ENCODE measurements at regions not wholly inside any gene's neighbourhood (a gene's known extent, or its start where the extent isn't known, plus 50 kb on each side); places are given as distances from the start of the nearest gene placed in this dataset.

GRCh38 chr5:4361753-4362152 lies 766.1 kb downstream of the IRX1 start:
- whole genome bisulfite sequencing, 2 experiments = 86 to 93% methylated on average over 2 to 3 of the region's 3 CpGs
- no peak overlapping the region for H3K4me3 ChIP-seq (ENCODE audit: insufficient read depth, low read depth, low read length)
- H3K36me3 ChIP-seq (ENCODE audit: control insufficient read depth, insufficient read depth, low read length) = no peaks in the 10 kb centered on the region
- H3K4me1 ChIP-seq (ENCODE audit: control insufficient read depth, insufficient read depth, low read length) = no peaks in the 10 kb centered on the region
- no peak overlapping the region for H3K27ac ChIP-seq (ENCODE audit: insufficient read depth, low read depth, low read length, poor library complexity, severe bottlenecking)
- H3K9me3 ChIP-seq (ENCODE audit: control insufficient read depth, low read length) = no peaks in the 10 kb centered on the region
- H3K27me3 ChIP-seq (ENCODE audit: control insufficient read depth, insufficient read depth, low read length, poor library complexity, severe bottlenecking) = no peaks in the 10 kb centered on the region

- H3K9me3 ChIP-seq (ENCODE audit: control insufficient read depth, low read length) = no peaks in the 10 kb centered on the region
- WGBS, 2 experiments = 88 to 90% methylated on average over 2 of the region's 2 CpGs
- no peaks in the 10 kb centered on the region for H3K4me1 ChIP-seq (ENCODE audit: control insufficient read depth, insufficient read depth, low read length)
- H3K27ac ChIP-seq (ENCODE audit: insufficient read depth, low read depth, low read length, poor library complexity, severe bottlenecking) = no peak overlapping the region
- no peak overlapping the region for H3K4me3 ChIP-seq (ENCODE audit: insufficient read depth, low read depth, low read length)
- H3K27me3 ChIP-seq (ENCODE audit: control insufficient read depth, insufficient read depth, low read length, poor library complexity, severe bottlenecking) = no peaks in the 10 kb centered on the region
- H3K36me3 ChIP-seq (ENCODE audit: control insufficient read depth, insufficient read depth, low read length) = no peaks in the 10 kb centered on the region
Observed at GRCh38 chr5:4362411-4362810, 766.8 kb downstream of the IRX1 start.

DNA sequence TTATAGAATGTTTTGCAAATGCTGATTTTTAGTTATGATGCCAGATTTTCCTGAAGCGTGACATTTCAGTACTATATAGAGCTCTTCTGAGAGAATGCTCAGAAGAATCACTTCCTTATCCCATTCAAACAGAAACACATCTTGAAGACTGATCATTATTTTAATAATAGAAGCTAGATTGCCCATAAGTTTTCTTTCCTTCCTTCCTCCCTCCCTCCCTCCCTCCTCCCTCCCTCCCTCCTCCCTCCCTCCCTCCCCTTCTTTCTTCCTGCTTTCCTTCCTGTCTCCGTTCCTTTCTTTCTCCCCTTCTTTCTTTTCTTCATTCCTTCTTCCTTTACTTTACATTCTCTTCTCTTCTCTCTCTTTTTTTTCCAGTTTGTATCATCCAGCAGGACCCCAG lies 767.4 kb downstream of the IRX1 start:
- H3K4me1 ChIP-seq (ENCODE audit: control insufficient read depth, insufficient read depth, low read length) = no peaks in the 10 kb centered on the region
- H3K4me3 ChIP-seq (ENCODE audit: insufficient read depth, low read depth, low read length) = no peak overlapping the region
- no peaks in the 10 kb centered on the region for H3K9me3 ChIP-seq (ENCODE audit: control insufficient read depth, low read length)
- no peak overlapping the region for H3K27ac ChIP-seq (ENCODE audit: insufficient read depth, low read depth, low read length, poor library complexity, severe bottlenecking)
- no peaks in the 10 kb centered on the region for H3K27me3 ChIP-seq (ENCODE audit: control insufficient read depth, insufficient read depth, low read length, poor library complexity, severe bottlenecking)
- WGBS, 2 experiments = 94 to 95% methylated on average over 1 of the region's 2 CpGs
- no peaks in the 10 kb centered on the region for H3K36me3 ChIP-seq (ENCODE audit: control insufficient read depth, insufficient read depth, low read length)

GRCh38 chr5:4366628-4367027 lies 771.0 kb downstream of the IRX1 start:
- peaks cover 3% of the 10 kb centered on the region for H3K4me1 ChIP-seq (ENCODE audit: control insufficient read depth, insufficient read depth, low read length)
- no peak overlapping the region for H3K4me3 ChIP-seq (ENCODE audit: insufficient read depth, low read depth, low read length)
- no peaks in the 10 kb centered on the region for H3K27me3 ChIP-seq (ENCODE audit: control insufficient read depth, insufficient read depth, low read length, poor library complexity, severe bottlenecking)
- H3K36me3 ChIP-seq (ENCODE audit: control insufficient read depth, insufficient read depth, low read length) = no peaks in the 10 kb centered on the region
- no peak overlapping the region for H3K27ac ChIP-seq (ENCODE audit: insufficient read depth, low read depth, low read length, poor library complexity, severe bottlenecking)
- 93 to 97% methylated on average over 5 of the region's 5 CpGs for WGBS, 2 experiments
- H3K9me3 ChIP-seq (ENCODE audit: control insufficient read depth, low read length) = no peaks in the 10 kb centered on the region

- Histone ChIP-seq H3K4me3 (ENCODE audit: insufficient read depth, low read depth, low read length) (no peak overlapping the region), H3K4me1 (ENCODE audit: control insufficient read depth, insufficient read depth, low read length) (peaks cover 3% of the 10 kb centered on the region), H3K9me3 (ENCODE audit: control insufficient read depth, low read length) (no peaks in the 10 kb centered on the region), H3K36me3 (ENCODE audit: control insufficient read depth, insufficient read depth, low read length) (no peaks in the 10 kb centered on the region), H3K27me3 (ENCODE audit: control insufficient read depth, insufficient read depth, low read length, poor library complexity, severe bottlenecking) (no peaks in the 10 kb centered on the region), H3K27ac (ENCODE audit: insufficient read depth, low read depth, low read length, poor library complexity, severe bottlenecking) (no peak overlapping the region)
- 73 to 85% methylated on average over 5 of the region's 6 CpGs for whole genome bisulfite sequencing, 2 experiments
Observed at GRCh38 chr5:4370218-4370617, 769.9 kb upstream of the ADAMTS16 start.

DNA sequence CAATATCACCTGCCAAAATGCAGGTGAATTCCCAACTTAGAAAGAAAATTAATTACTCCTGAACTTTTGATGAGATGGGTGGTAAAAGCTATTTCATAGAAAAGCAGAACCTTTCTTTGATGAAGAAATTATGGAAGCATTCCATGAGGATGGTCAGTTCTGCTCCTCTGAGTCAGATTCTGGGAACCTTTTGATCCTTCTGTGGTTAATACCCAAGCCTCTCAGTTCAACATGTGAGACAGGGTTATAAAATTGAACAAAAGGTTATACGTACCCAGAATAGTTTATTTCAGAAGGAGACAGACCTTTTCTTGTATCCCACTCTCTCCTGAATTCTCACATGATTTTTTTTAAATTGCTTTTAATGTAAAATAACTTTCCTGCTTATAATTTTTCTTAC lies 767.6 kb upstream of the ADAMTS16 start:
- H3K27me3 ChIP-seq (ENCODE audit: control insufficient read depth, insufficient read depth, low read length, poor library complexity, severe bottlenecking) = no peaks in the 10 kb centered on the region
- H3K4me1 ChIP-seq (ENCODE audit: control insufficient read depth, insufficient read depth, low read length) = peaks cover 3% of the 10 kb centered on the region
- no peak overlapping the region for H3K4me3 ChIP-seq (ENCODE audit: insufficient read depth, low read depth, low read length)
- no peaks in the 10 kb centered on the region for H3K36me3 ChIP-seq (ENCODE audit: control insufficient read depth, insufficient read depth, low read length)
- WGBS, 2 experiments = 83 to 89% methylated on average over 1 of the region's 1 CpG
- H3K9me3 ChIP-seq (ENCODE audit: control insufficient read depth, low read length) = no peaks in the 10 kb centered on the region
- no peak overlapping the region for H3K27ac ChIP-seq (ENCODE audit: insufficient read depth, low read depth, low read length, poor library complexity, severe bottlenecking)

- 92 to 100% methylated on average over 2 to 6 of the region's 6 CpGs for WGBS, 2 experiments
- H3K27me3 ChIP-seq (ENCODE audit: control insufficient read depth, insufficient read depth, low read length, poor library complexity, severe bottlenecking) = no peaks in the 10 kb centered on the region
- peaks cover 3% of the 10 kb centered on the region for H3K4me1 ChIP-seq (ENCODE audit: control insufficient read depth, insufficient read depth, low read length)
- no peaks in the 10 kb centered on the region for H3K36me3 ChIP-seq (ENCODE audit: control insufficient read depth, insufficient read depth, low read length)
- no peak overlapping the region for H3K27ac ChIP-seq (ENCODE audit: insufficient read depth, low read depth, low read length, poor library complexity, severe bottlenecking)
- H3K4me3 ChIP-seq (ENCODE audit: insufficient read depth, low read depth, low read length) = no peak overlapping the region
- no peaks in the 10 kb centered on the region for H3K9me3 ChIP-seq (ENCODE audit: control insufficient read depth, low read length)
Observed at GRCh38 chr5:4373051-4373820, 766.9 kb upstream of the ADAMTS16 start.

DNA sequence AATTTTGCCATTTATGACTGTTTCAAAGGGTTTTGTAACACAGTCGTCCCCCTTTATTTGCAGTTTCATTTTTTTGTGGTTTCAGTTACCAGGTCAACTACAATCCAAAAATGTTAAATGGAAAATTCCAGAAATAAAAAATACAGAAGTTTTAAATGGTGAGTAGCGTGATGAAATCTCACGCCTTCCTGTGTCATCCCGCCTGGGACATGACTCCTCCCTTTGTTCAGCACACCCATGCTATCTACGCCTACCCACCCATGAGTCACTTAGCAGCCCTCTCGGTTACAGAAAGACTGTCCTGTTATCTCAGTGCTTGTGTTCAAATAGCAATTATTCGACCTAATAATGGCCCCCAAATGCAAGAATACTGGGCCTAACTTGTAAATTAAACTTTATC lies 765.3 kb upstream of the ADAMTS16 start:
- Histone ChIP-seq H3K4me3 (ENCODE audit: insufficient read depth, low read depth, low read length) (no peak overlapping the region), H3K27me3 (ENCODE audit: control insufficient read depth, insufficient read depth, low read length, poor library complexity, severe bottlenecking) (no peaks in the 10 kb centered on the region), H3K36me3 (ENCODE audit: control insufficient read depth, insufficient read depth, low read length) (no peaks in the 10 kb centered on the region), H3K27ac (ENCODE audit: insufficient read depth, low read depth, low read length, poor library complexity, severe bottlenecking) (no peak overlapping the region), H3K9me3 (ENCODE audit: control insufficient read depth, low read length) (no peaks in the 10 kb centered on the region), H3K4me1 (ENCODE audit: control insufficient read depth, insufficient read depth, low read length) (peaks cover 3% of the 10 kb centered on the region)
- 91 to 92% methylated on average over 7 of the region's 7 CpGs for WGBS, 2 experiments

GRCh38 chr5:4375640-4376039 lies 764.5 kb upstream of the ADAMTS16 start:
- 95 to 98% methylated on average over 7 of the region's 7 CpGs for WGBS, 2 experiments

GRCh38 chr5:4383102-4383501 lies 757.0 kb upstream of the ADAMTS16 start:
- Histone ChIP-seq H3K36me3 (ENCODE audit: control insufficient read depth, insufficient read depth, low read length) (no peaks in the 10 kb centered on the region), H3K9me3 (ENCODE audit: control insufficient read depth, low read length) (no peaks in the 10 kb centered on the region), H3K4me1 (ENCODE audit: control insufficient read depth, insufficient read depth, low read length) (no peaks in the 10 kb centered on the region), H3K27ac (ENCODE audit: insufficient read depth, low read depth, low read length, poor library complexity, severe bottlenecking) (no peak overlapping the region), H3K27me3 (ENCODE audit: control insufficient read depth, insufficient read depth, low read length, poor library complexity, severe bottlenecking) (no peaks in the 10 kb centered on the region), H3K4me3 (ENCODE audit: insufficient read depth, low read depth, low read length) (no peak overlapping the region)
- WGBS, 2 experiments = 87 to 100% methylated on average over 2 to 3 of the region's 4 CpGs

More at GRCh38 chr5:4375640-4376039, 764.5 kb upstream of the ADAMTS16 start:
- H3K27ac ChIP-seq (ENCODE audit: insufficient read depth, low read depth, low read length, poor library complexity, severe bottlenecking) = no peak overlapping the region
- H3K27me3 ChIP-seq (ENCODE audit: control insufficient read depth, insufficient read depth, low read length, poor library complexity, severe bottlenecking) = no peaks in the 10 kb centered on the region
- no peaks in the 10 kb centered on the region for H3K36me3 ChIP-seq (ENCODE audit: control insufficient read depth, insufficient read depth, low read length)
- no peaks in the 10 kb centered on the region for H3K4me1 ChIP-seq (ENCODE audit: control insufficient read depth, insufficient read depth, low read length)
- no peak overlapping the region for H3K4me3 ChIP-seq (ENCODE audit: insufficient read depth, low read depth, low read length)
- H3K9me3 ChIP-seq (ENCODE audit: control insufficient read depth, low read length) = no peaks in the 10 kb centered on the region

All from ectodermal cell (in vitro differentiated cells).